Small intestine (tissue), 7 donors: ENCODE measurements at regions not wholly inside any gene's neighbourhood (a gene's known extent, or its start where the extent isn't known, plus 50 kb on each side); places are given as distances from the start of the nearest gene placed in this dataset.

ENCODE experiments used
- DNase-seq, 2 donors: peaks; one replicate each; pipeline versions ENCODE4 v3.0.0 to v3.0.0-alpha.2; 2013
- FAIRE-seq: peaks from 2 replicates; lab custom pipeline; 2012; peaks lifted over from hg19 to GRCh38; lab: Jason Lieb, UNC
- H3K27ac ChIP-seq, 3 donors: one replicate each; pipeline ENCODE4 v1.5.1; 2013; ENCODE audit warnings: low read length in 2 of 3, mild to moderate bottlenecking in 2 of 3, control low read depth in 1 of 3, inconsistent platforms in 1 of 3, low read depth in 1 of 3, moderate library complexity in 1 of 3
- H3K27me3 ChIP-seq, 3 donors: one replicate each; pipeline ENCODE4 v1.6.1; 2013; ENCODE audit warnings: low read length in 3 of 3, inconsistent platforms in 1 of 3; ENCODE audit not compliant: control insufficient read depth in 3 of 3, insufficient read depth in 3 of 3
- H3K36me3 ChIP-seq, 3 donors: one replicate each; pipeline ENCODE4 v1.6.1; 2013; ENCODE audit warnings: low read length in 3 of 3, inconsistent platforms in 1 of 3, low read depth in 1 of 3, mild to moderate bottlenecking in 1 of 3, moderate library complexity in 1 of 3; ENCODE audit not compliant: control insufficient read depth in 3 of 3, insufficient read depth in 2 of 3
- H3K4me1 ChIP-seq, 3 donors: one replicate each; pipeline ENCODE4 v1.6.1; 2013; ENCODE audit warnings: low read length in 2 of 3, inconsistent platforms in 1 of 3, low read depth in 1 of 3, mild to moderate bottlenecking in 1 of 3, moderate library complexity in 1 of 3; ENCODE audit not compliant: control insufficient read depth in 3 of 3, insufficient read depth in 2 of 3
- H3K4me3 ChIP-seq, 3 donors: one replicate each; pipeline ENCODE4 v1.5.1; 2013; ENCODE audit warnings: low read length in 3 of 3, control low read depth in 1 of 3, inconsistent platforms in 1 of 3, low read depth in 1 of 3, mild to moderate bottlenecking in 1 of 3, moderate library complexity in 1 of 3
- H3K9me3 ChIP-seq, 2 donors: one replicate each; pipeline ENCODE4 v1.6.1; 2013; ENCODE audit warnings: low read depth in 1 of 2, low read length in 1 of 2; ENCODE audit not compliant: control insufficient read depth in 2 of 2, insufficient read depth in 1 of 2
- WGBS, 3 donors: extraction: QIAGEN DNeasy Blood & Tissue Kit; methylation state at CpG; one replicate each; pipeline ENCODE4 v1.1.7; 2013; 5-methylcytosine and 5-hydroxymethylcytosine counted together
- donor health status: healthy with polysubstance abuse.
- donor health status: control.
- donor health status: control.
- donor health status: Bipolar disorder and iron deficiency.
- donor health status: healthy.

DNA sequence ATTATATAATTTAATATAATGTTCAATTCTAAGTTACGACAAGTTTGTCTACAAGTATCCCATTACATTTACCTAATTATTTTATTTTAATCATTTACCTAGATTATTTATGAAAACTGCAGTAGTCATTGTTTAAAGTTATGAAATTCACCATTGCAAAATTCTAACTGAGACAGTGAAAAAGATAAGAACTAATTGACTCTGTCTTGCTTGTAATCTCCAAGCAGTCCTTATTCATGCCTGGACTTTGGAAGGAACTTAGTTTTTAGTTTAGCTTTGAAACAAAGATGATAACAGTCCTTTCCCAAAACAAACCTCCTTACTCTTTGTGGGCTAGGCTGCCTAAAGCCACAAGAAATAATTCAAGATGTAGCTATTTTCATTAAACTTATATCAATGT lies 165.0 kb downstream of the SUCNR1 start:
- H3K27ac ChIP-seq = no peak overlapping the region
- DNase-seq = peak in 1 of 2 donors; percentile 34
- H3K4me3 ChIP-seq = no peak overlapping the region
- WGBS, 3 donors = 90 to 99% (median 98%) methylated on average over 1 of the region's 1 CpG
- FAIRE-seq = peak; percentile 61
- H3K4me1 ChIP-seq = no peaks in the 10 kb centered on the region
- peaks cover 0 to 9% of the 10 kb centered on the region in 2 donors for H3K9me3 ChIP-seq
- no peaks in the 10 kb centered on the region for H3K27me3 ChIP-seq
- no peaks in the 10 kb centered on the region for H3K36me3 ChIP-seq

DNA sequence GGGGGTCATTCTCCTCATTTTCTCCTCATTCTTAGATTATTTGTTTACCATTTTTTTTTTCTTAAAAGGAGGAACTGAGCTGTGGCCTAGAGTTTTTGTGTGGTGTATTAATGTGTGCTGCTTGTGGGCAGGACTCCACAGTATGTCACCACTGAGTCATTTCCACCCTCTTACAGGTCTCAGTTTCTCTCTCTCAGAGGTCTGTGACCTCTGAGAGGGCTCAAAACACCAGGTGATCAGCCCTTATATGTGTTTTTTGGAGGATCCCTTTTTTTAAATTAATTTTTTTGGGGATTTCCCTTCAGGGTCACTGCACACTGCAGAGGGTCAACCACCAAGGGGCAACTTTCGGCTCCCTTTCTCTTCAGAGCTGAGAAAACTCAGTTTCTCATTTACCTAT lies 166.4 kb downstream of the SUCNR1 start:
- WGBS, 3 donors = 78 to 95% (median 87%) methylated on average over 1 of the region's 1 CpG
- no peak for FAIRE-seq
- DNase-seq = no peak
- H3K9me3 ChIP-seq = peaks cover 0 to 3% of the 10 kb centered on the region in 2 donors
- no peak overlapping the region for H3K27ac ChIP-seq
- no peaks in the 10 kb centered on the region for H3K4me1 ChIP-seq
- no peaks in the 10 kb centered on the region for H3K27me3 ChIP-seq
- no peak overlapping the region for H3K4me3 ChIP-seq
- H3K36me3 ChIP-seq = no peaks in the 10 kb centered on the region

DNA sequence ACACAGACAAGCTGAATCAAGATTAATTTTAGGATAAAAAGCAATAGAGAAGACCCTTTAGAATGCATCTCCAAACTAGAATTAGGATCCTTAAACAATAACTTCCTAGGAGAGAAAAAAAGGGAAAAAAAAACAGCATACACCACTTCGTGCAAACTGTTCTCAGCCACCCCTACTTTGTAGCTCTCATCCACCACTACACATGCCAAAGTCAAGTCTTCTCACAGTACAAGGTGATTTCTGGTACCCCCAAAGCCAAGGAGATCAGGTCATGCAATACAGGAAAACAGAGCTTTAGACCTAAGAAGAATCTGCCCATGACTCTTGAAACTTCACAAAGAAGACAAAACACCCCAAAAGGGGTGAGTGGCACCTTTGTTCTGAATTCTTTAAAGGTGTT lies 166.9 kb downstream of the SUCNR1 start:
- Histone ChIP-seq H3K9me3 (peaks cover 0 to 3% of the 10 kb centered on the region in 2 donors), H3K27ac (no peak overlapping the region), H3K36me3 (no peaks in the 10 kb centered on the region), H3K27me3 (no peaks in the 10 kb centered on the region), H3K4me3 (no peak overlapping the region), H3K4me1 (no peaks in the 10 kb centered on the region)
- FAIRE-seq = no peak
- no peak for DNase-seq
- WGBS, 3 donors = 81 to 85% (median 84%) methylated on average over 1 of the region's 1 CpG

DNA sequence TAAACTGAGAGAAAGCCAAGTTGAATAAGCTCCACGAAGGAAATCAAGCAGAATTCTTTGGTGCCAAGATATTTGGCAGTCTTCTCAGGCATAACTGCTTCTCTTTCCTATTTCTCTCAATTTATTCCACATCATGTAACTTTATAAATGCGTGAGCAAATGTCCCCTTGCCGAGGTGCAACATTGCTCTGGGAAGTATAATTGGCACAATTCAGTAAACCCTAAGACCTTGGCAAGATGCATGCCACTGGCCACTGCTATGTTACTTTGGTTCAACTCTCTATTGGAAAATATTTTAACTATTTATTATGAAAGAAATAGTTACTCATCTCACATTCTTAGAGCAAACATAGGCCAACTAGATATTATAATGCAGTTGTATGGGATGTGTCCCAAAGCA lies 170.2 kb downstream of the SUCNR1 start:
- Histone ChIP-seq H3K9me3 (no peaks in the 10 kb centered on the region), H3K27ac (no peak overlapping the region), H3K36me3 (no peaks in the 10 kb centered on the region), H3K4me3 (no peak overlapping the region), H3K4me1 (no peaks in the 10 kb centered on the region), H3K27me3 (no peaks in the 10 kb centered on the region)
- 78 to 98% (median 87%) methylated on average over 3 of the region's 3 CpGs for WGBS, 3 donors
- no peak for FAIRE-seq
- no peak for DNase-seq

DNA sequence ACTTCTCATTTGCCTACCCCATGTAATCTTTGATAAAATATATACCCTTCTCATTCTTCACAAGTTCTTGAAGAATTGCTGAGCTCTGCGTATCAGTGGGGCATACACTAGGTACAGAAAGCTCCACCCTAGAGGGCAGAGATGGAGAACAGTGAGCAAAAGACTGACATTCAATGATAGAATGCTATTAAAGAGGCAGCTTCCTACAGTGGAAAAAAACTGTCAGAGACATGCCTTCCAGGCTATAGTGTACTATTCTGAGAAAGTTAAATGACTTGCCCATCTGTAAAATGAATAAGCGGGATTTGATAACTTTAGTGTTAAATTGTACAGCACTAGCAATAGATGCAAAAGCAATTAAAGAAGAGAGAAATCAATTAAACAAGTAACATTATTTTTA lies 172.8 kb downstream of the SUCNR1 start:
- no peak for FAIRE-seq

DNA sequence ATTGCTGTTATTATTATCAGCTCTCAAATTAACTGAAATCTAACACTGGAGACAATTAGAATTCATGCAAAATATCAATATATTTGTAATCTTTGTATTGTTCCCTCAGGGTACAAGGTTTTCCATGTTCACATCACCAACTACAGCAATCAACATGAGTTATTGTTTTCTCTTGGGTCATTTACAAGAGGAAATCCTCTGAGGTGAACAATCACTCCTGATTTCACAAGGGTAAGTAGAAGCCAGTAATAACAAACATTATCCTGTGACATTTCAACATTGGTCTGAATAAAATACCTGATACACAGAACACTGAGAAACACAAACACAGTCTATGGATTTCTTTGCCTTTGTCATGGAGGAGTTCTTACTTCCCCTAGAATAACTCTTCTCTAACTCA lies 174.0 kb downstream of the SUCNR1 start:
- H3K36me3 ChIP-seq = no peaks in the 10 kb centered on the region
- FAIRE-seq = no peak
- DNase-seq = no peak
- H3K27ac ChIP-seq = no peak overlapping the region
- H3K4me1 ChIP-seq = no peaks in the 10 kb centered on the region
- peaks cover 0 to 4% of the 10 kb centered on the region in 2 donors for H3K9me3 ChIP-seq
- no peak overlapping the region for H3K4me3 ChIP-seq
- no peaks in the 10 kb centered on the region for H3K27me3 ChIP-seq

More for the DNA sequence above, 172.8 kb downstream of the SUCNR1 start:
- H3K4me3 ChIP-seq = no peak overlapping the region
- H3K9me3 ChIP-seq = peaks cover 0 to 2% of the 10 kb centered on the region in 2 donors
- no peak overlapping the region for H3K27ac ChIP-seq
- no peaks in the 10 kb centered on the region for H3K4me1 ChIP-seq
- no peak for DNase-seq
- WGBS, 3 donors = 93 to 100% (median 96%) methylated on average over 2 of the region's 2 CpGs
- H3K36me3 ChIP-seq = no peaks in the 10 kb centered on the region
- no peaks in the 10 kb centered on the region for H3K27me3 ChIP-seq

DNA sequence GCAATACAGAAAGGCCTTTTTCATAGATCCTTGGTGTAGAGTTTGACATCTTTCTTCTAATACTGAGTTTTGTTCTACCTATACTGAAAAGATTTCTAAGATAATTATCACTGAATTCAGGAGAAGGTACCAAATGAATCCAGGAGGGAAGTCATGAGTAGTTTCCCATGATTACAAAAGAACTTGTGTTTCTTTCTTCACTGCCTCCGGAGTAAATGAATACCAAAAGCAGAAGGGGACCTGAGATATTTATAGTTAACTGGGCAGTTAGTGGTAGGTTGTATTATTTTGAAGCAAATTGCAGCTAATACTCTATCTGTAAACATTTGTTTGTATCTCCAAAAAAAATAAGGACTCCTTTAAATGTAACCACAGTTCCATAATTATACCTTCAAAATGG lies 175.4 kb downstream of the SUCNR1 start:
- Histone ChIP-seq H3K36me3 (no peaks in the 10 kb centered on the region), H3K4me3 (no peak overlapping the region)
- 78 to 93% (median 84%) methylated on average over 1 of the region's 1 CpG for WGBS, 3 donors

DNA sequence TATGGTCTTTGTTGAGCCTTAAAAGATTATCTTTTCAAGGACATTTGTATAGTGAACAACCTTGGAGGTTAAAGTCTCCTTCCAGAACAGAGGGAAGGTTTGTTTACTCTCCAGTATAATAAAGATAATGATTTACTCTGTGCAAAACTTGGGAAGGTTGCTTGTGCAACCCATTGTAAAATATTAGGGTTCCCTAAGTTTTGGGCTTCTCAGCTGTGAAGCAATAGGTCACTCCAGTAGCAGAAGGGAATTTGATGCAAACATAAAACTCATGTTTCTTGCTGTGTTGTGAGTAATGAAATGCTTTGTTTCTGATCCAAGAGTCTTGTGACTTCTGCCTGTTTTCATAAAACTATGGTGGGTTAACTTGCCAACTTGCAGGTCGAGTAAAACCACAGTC lies 177.5 kb downstream of the SUCNR1 start:
- no peaks in the 10 kb centered on the region for H3K4me1 ChIP-seq
- H3K36me3 ChIP-seq = no peaks in the 10 kb centered on the region
- WGBS, 3 donors = 72 to 87% (median 75%) methylated on average over 1 of the region's 1 CpG
- DNase-seq (peak; percentile 51 to 62), FAIRE-seq (no peak)
- peaks cover 0 to 4% of the 10 kb centered on the region in 2 donors for H3K9me3 ChIP-seq
- H3K27ac ChIP-seq = no peak overlapping the region
- no peaks in the 10 kb centered on the region for H3K27me3 ChIP-seq
- no peak overlapping the region for H3K4me3 ChIP-seq

More for the DNA sequence above, 175.4 kb downstream of the SUCNR1 start:
- Histone ChIP-seq H3K27me3 (no peaks in the 10 kb centered on the region), H3K27ac (no peak overlapping the region), H3K9me3 (peaks cover 0 to 4% of the 10 kb centered on the region in 2 donors), H3K4me1 (no peaks in the 10 kb centered on the region)
- FAIRE-seq = no peak
- no peak for DNase-seq
